NT2/D1 (cell line): ENCODE measurements at regions not wholly inside any gene's neighbourhood (a gene's known extent, or its start where the extent isn't known, plus 50 kb on each side); places are given as distances from the start of the nearest gene placed in this dataset.
"Not testable (repeated sequence)": the region's sequence is repeated elsewhere in the genome, so short reads cannot be mapped to it uniquely, and the experiment has no call there.

Experiments
- SUZ12 ChIP-seq: IDR thresholded peaks from 2 replicates; pipeline ENCODE4 v1.6.1; 2011; ENCODE audit not compliant: insufficient read length, insufficient read depth; ENCODE audit errors: extremely low read depth
- YY1 ChIP-seq: IDR thresholded peaks from 2 replicates; pipeline ENCODE4 v1.6.1; 2011; ENCODE audit not compliant: insufficient read length, insufficient read depth
- ZNF274 ChIP-seq: IDR thresholded peaks from 2 replicates; pipeline ENCODE4 v1.6.1; 2011; ENCODE audit warnings: mild to moderate bottlenecking, low read depth, low read length

GRCh38 chr3:182034231-182034630, 322.5 kb downstream of the SOX2 start:
- TF ChIP-seq YY1, ZNF274, SUZ12: not testable (repeated sequence)
